ENCODE measurements at regions not wholly inside any gene's neighbourhood (a gene's known extent, or its start where the extent isn't known, plus 50 kb on each side); places are given as distances from the start of the nearest gene placed in this dataset.

GRCh38 chr16:82454152-82454551 is 172.6 kb upstream of the CDH13 start:
- TF ChIP-seq FOXK2 (IDR thresholded peaks at IDR 0.05), result no peak
- no peak for TF ChIP-seq FOXM1 (IDR thresholded peaks at IDR 0.05; ENCODE audit: borderline replicate concordance)
- TF ChIP-seq FOXA1 (IDR thresholded peaks at IDR 0.05), result no peak
- no peak for TF ChIP-seq HDGF (IDR thresholded peaks at IDR 0.05; ENCODE audit: borderline replicate concordance)
- TF ChIP-seq SUZ12 (IDR thresholded peaks at IDR 0.05), result no peak
- no peak for TF ChIP-seq L3MBTL2 (conservative IDR thresholded peaks at IDR 0.05)
- TF ChIP-seq BHLHE40 (IDR thresholded peaks at IDR 0.05; ENCODE audit: borderline replicate concordance), result no peak
- TF ChIP-seq NFRKB (IDR thresholded peaks at IDR 0.05), result no peak
- TF ChIP-seq SP1 (IDR thresholded peaks at IDR 0.05), result no peak
- no peak for TF ChIP-seq TARDBP (IDR thresholded peaks at IDR 0.05)
- TF ChIP-seq ZNF384 (IDR thresholded peaks at IDR 0.05), result no peak
- no peak for TF ChIP-seq ELF4 (IDR thresholded peaks at IDR 0.05)

All from HEK293T (cell line).